Stomach (tissue), 4 donors: ENCODE measurements at regions not wholly inside any gene's neighbourhood (a gene's known extent, or its start where the extent isn't known, plus 50 kb on each side); places are given as distances from the start of the nearest gene placed in this dataset.

Experiments
- CTCF ChIP-seq, 7 experiments: fragments of 450-650 bp in 4 of 7; fragments of 200-600 bp in 3 of 7; sonication (generic) in 3 of 7; IDR thresholded peaks; one replicate each; pipeline ENCODE4 v1.5.1; 2016 to 2019; ENCODE audit warnings: antibody characterized with exemption in 7 of 7, control low read depth in 2 of 7, mild to moderate bottlenecking in 1 of 7
- POLR2A ChIP-seq, 4 donors: fragments of 450-650 bp; IDR thresholded peaks; one replicate each; pipeline ENCODE4 v1.6.1; 2016; ENCODE audit warnings: antibody characterized with exemption in 4 of 4, control low read depth in 2 of 4, mild to moderate bottlenecking in 1 of 4, moderate library complexity in 1 of 4
- POLR2AphosphoS5 ChIP-seq, 3 donors: sonication (generic); formaldehyde crosslinking; IDR thresholded peaks; one replicate each; pipeline ENCODE4 v1.6.1; 2016; ENCODE audit warnings: antibody characterized with exemption in 3 of 3

GRCh38 chr6:98384334-98384733 is 450.0 kb upstream of the POU3F2 start:
- no peak for TF ChIP-seq CTCF (IDR thresholded peaks at IDR 0.05)
- no peak for TF ChIP-seq POLR2A (IDR thresholded peaks at IDR 0.05)
- TF ChIP-seq POLR2AphosphoS5 (IDR thresholded peaks at IDR 0.05): no peak
